ENCODE measurements at regions not wholly inside any gene's neighbourhood (a gene's known extent, or its start where the extent isn't known, plus 50 kb on each side); places are given as distances from the start of the nearest gene placed in this dataset.

DNA sequence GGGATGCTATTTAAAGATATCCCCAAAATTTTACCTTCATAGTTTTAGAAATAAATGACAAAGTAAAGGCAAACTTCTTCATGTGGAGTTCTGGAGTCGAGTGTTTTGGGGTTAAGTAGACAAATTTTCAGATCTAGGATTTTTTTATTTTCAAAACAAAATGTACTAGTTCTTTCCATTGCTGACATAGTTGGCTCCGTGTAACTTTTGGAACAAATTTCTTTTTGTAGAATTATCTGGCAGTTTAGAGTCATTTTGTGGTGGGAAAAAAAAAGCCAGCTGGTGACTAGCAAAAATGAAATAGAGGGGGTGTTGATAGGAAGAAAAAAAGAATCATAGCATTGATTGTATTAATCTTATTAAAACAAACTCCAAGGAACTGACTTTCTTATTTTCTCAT lies 131.6 kb upstream of the TCF21 start:
- TF ChIP-seq, protein P1, sequence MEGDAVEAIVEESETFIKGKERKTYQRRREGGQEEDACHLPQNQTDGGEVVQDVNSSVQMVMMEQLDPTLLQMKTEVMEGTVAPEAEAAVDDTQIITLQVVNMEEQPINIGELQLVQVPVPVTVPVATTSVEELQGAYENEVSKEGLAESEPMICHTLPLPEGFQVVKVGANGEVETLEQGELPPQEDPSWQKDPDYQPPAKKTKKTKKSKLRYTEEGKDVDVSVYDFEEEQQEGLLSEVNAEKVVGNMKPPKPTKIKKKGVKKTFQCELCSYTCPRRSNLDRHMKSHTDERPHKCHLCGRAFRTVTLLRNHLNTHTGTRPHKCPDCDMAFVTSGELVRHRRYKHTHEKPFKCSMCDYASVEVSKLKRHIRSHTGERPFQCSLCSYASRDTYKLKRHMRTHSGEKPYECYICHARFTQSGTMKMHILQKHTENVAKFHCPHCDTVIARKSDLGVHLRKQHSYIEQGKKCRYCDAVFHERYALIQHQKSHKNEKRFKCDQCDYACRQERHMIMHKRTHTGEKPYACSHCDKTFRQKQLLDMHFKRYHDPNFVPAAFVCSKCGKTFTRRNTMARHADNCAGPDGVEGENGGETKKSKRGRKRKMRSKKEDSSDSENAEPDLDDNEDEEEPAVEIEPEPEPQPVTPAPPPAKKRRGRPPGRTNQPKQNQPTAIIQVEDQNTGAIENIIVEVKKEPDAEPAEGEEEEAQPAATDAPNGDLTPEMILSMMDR (IDR thresholded peaks at IDR 0.05): no peak
- Mint-ChIP-seq H3K27ac (ENCODE audit: unreplicated experiment) (no peak overlapping the region), H3K9me3 (ENCODE audit: unreplicated experiment) (no peaks in the 10 kb centered on the region), H3K36me3 (ENCODE audit: unreplicated experiment) (no peaks in the 10 kb centered on the region), H3K4me3 (ENCODE audit: unreplicated experiment) (no peak overlapping the region), H3K27me3 (ENCODE audit: unreplicated experiment) (no peaks in the 10 kb centered on the region), H3K4me1 (ENCODE audit: unreplicated experiment) (peaks cover 59% of the 10 kb centered on the region)
- no peak for DNase-seq (ENCODE audit: extremely low spot score, unreplicated experiment)

DNA sequence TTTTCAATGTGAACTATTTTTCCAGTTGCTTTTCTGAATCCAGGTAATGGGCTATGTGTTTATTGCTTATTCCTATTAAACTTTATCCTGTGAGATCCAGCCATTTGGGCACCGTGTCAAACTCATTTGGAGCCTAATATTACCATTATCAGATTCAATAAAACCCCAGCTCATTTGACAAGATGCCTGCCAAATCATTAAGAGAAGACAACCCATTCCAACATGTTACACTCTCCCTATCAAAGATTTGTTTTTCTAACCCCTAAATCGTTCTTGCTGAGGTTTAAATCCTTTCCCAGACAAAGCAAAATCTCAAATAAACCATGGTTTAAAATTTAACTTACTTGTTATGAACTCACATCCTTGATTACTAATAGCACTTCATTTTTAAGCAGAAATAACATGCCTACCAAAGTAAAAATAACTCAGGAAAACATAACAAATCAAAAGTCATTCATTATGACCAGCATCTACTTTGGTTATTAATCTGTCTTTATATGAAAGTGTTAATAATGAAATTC lies 130.0 kb upstream of the TCF21 start:
- H3K9me3 Mint-ChIP-seq (ENCODE audit: unreplicated experiment): no peaks in the 10 kb centered on the region
- peaks cover 55% of the 10 kb centered on the region for H3K4me1 Mint-ChIP-seq (ENCODE audit: unreplicated experiment)
- TF ChIP-seq, protein P1 (IDR thresholded peaks at IDR 0.05): no peak
- DNase-seq (ENCODE audit: extremely low spot score, unreplicated experiment): no peak
- no peaks in the 10 kb centered on the region for H3K27me3 Mint-ChIP-seq (ENCODE audit: unreplicated experiment)
- no peak overlapping the region for H3K4me3 Mint-ChIP-seq (ENCODE audit: unreplicated experiment)
- H3K36me3 Mint-ChIP-seq (ENCODE audit: unreplicated experiment): no peaks in the 10 kb centered on the region
- H3K27ac Mint-ChIP-seq (ENCODE audit: unreplicated experiment): no peak overlapping the region

DNA sequence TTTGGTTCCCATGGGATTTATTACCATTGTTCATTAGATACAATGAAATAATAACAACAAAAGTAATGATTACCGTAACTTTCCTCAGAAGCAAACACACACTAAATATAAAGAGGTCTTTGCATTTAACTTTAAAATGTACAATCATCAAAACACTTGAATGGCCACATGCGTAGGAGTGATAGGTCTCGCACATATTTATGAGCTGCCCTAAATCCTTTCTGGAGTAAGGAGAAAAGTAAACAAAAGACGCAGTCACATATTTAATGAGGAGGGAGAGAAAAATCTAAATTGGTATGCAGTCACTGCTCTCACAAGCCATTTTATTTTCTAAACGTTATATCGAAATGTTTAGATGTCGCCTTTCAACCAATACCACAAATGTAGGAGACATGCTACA lies 129.4 kb upstream of the TCF21 start:
- H3K36me3 Mint-ChIP-seq (ENCODE audit: unreplicated experiment): no peaks in the 10 kb centered on the region
- no peaks in the 10 kb centered on the region for H3K27me3 Mint-ChIP-seq (ENCODE audit: unreplicated experiment)
- TF ChIP-seq, protein P1 (IDR thresholded peaks at IDR 0.05): no peak
- H3K27ac Mint-ChIP-seq (ENCODE audit: unreplicated experiment): no peak overlapping the region
- H3K4me1 Mint-ChIP-seq (ENCODE audit: unreplicated experiment): peaks cover 57% of the 10 kb centered on the region
- H3K4me3 Mint-ChIP-seq (ENCODE audit: unreplicated experiment): no peak overlapping the region
- H3K9me3 Mint-ChIP-seq (ENCODE audit: unreplicated experiment): no peaks in the 10 kb centered on the region
- DNase-seq (ENCODE audit: extremely low spot score, unreplicated experiment): no peak

DNA sequence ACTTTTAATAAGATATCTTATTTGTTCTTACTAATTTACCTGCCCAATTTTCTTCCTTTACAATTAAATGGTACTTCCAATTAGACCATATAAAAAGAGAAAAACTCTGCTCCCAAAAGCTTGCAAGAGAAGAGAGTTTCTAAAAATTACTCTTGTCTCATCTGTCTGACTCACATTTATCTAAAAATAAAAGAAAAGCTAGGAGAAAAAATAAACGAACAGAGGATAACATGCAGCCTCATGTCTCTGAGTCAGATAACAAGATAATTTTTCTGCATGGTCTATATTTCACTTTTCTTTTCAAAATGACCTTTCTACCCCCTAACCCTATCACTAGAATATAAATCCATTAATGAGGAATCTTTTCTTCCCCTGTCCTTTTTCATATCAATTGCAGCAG lies 127.2 kb upstream of the TCF21 start:
- no peaks in the 10 kb centered on the region for H3K27me3 Mint-ChIP-seq (ENCODE audit: unreplicated experiment)
- TF ChIP-seq, protein P1 (IDR thresholded peaks at IDR 0.05): no peak
- no peaks in the 10 kb centered on the region for H3K9me3 Mint-ChIP-seq (ENCODE audit: unreplicated experiment)
- no peaks in the 10 kb centered on the region for H3K36me3 Mint-ChIP-seq (ENCODE audit: unreplicated experiment)
- H3K4me3 Mint-ChIP-seq (ENCODE audit: unreplicated experiment): no peak overlapping the region
- DNase-seq (ENCODE audit: extremely low spot score, unreplicated experiment): no peak
- peak overlapping the region; percentile 32 for H3K27ac Mint-ChIP-seq (ENCODE audit: unreplicated experiment)
- peaks cover 55% of the 10 kb centered on the region for H3K4me1 Mint-ChIP-seq (ENCODE audit: unreplicated experiment)

DNA sequence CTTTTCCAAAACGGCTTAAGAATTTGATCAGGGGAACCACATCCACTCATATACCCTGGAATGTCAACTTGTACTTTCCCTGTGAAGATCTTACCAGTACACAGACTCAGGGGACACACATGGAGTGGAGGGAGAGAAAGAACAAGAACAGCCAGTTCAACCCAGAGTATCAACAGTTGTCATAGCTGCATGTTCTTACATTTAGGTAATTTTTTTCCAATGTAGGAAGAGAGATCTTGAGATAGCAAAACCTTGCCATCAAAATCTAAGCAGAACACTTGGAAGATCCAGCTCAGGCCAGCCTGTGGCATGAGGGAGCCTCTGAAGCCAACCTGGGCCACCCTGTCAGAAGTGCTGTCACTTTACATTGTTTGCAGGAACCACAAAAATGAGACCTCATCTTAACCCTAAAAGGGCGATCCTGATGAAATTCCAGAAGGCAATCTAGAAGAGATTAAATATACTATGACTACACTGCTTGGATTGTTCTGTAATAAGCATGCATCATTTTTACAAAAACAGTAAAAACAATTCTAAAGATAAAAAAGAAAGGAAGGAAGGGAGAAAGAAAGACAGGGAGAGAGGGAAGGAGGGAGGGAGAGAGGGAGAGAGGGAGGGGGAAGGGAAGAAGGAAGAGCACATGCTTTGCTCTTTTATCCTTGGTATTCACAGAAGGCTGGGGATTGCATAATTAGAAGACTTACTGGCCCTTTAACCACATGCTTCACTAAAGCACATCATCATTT lies 124.7 kb upstream of the TCF21 start:
- Mint-ChIP-seq H3K27me3 (ENCODE audit: unreplicated experiment) (no peaks in the 10 kb centered on the region), H3K36me3 (ENCODE audit: unreplicated experiment) (no peaks in the 10 kb centered on the region), H3K4me1 (ENCODE audit: unreplicated experiment) (peaks cover 43% of the 10 kb centered on the region), H3K9me3 (ENCODE audit: unreplicated experiment) (no peaks in the 10 kb centered on the region), H3K27ac (ENCODE audit: unreplicated experiment) (no peak overlapping the region), H3K4me3 (ENCODE audit: unreplicated experiment) (no peak overlapping the region)
- no peak for DNase-seq (ENCODE audit: extremely low spot score, unreplicated experiment)
- TF ChIP-seq, protein P1 (IDR thresholded peaks at IDR 0.05): no peak

Measured in osteocyte (in vitro differentiated cells).